ENCODE measurements at regions not wholly inside any gene's neighbourhood (a gene's known extent, or its start where the extent isn't known, plus 50 kb on each side); places are given as distances from the start of the nearest gene placed in this dataset.

GRCh38 chr12:125966641-125967040 is 901.4 kb downstream of the AACS start:
- H4K20me1 ChIP-seq (ENCODE audit: insufficient read depth, low read length): no peaks in the 10 kb centered on the region
- no peaks in the 10 kb centered on the region for H3K36me3 ChIP-seq (ENCODE audit: insufficient read depth, low read length)
- no peak overlapping the region for H2AFZ ChIP-seq (ENCODE audit: low read length)
- no peak for DNase-seq (ENCODE audit: insufficient read length, low spot score, missing footprints)
- no peak overlapping the region for H3K4me3 ChIP-seq (ENCODE audit: insufficient read depth, low read length)
- H3K4me1 ChIP-seq (ENCODE audit: insufficient read depth, low read length): no peaks in the 10 kb centered on the region
- no peak for TF ChIP-seq CTCF (IDR thresholded peaks at IDR 0.05; ENCODE audit: extremely low read depth, low read depth, low read length)
- no peaks in the 10 kb centered on the region for H3K27me3 ChIP-seq (ENCODE audit: insufficient read depth, low read length)
- no peaks in the 10 kb centered on the region for H3K79me2 ChIP-seq (ENCODE audit: insufficient read depth, low read length)
- H3K27ac ChIP-seq (ENCODE audit: low read depth, low read length): no peak overlapping the region
- H3K9me3 ChIP-seq (ENCODE audit: low read depth, low read length): no peaks in the 10 kb centered on the region
- no peak overlapping the region for H3K4me2 ChIP-seq (ENCODE audit: insufficient read depth, low read length)

- Histone ChIP-seq H4K20me1 (ENCODE audit: insufficient read depth, low read length) (no peaks in the 10 kb centered on the region), H3K27ac (ENCODE audit: low read depth, low read length) (no peak overlapping the region), H3K4me2 (ENCODE audit: insufficient read depth, low read length) (no peak overlapping the region), H3K36me3 (ENCODE audit: insufficient read depth, low read length) (no peaks in the 10 kb centered on the region), H3K4me3 (ENCODE audit: insufficient read depth, low read length) (no peak overlapping the region), H3K79me2 (ENCODE audit: insufficient read depth, low read length) (no peaks in the 10 kb centered on the region), H3K27me3 (ENCODE audit: insufficient read depth, low read length) (no peaks in the 10 kb centered on the region), H3K4me1 (ENCODE audit: insufficient read depth, low read length) (no peaks in the 10 kb centered on the region), H2AFZ (ENCODE audit: low read length) (no peak overlapping the region), H3K9me3 (ENCODE audit: low read depth, low read length) (no peaks in the 10 kb centered on the region)
- DNase-seq (ENCODE audit: insufficient read length, low spot score, missing footprints): no peak
- no peak for TF ChIP-seq CTCF (IDR thresholded peaks at IDR 0.05; ENCODE audit: extremely low read depth, low read depth, low read length)
Measured at GRCh38 chr12:125968413-125968812, 903.2 kb downstream of the AACS start.

- no peak for DNase-seq (ENCODE audit: insufficient read length, low spot score, missing footprints)
- H3K9me3 ChIP-seq (ENCODE audit: low read depth, low read length): no peaks in the 10 kb centered on the region
- no peaks in the 10 kb centered on the region for H3K79me2 ChIP-seq (ENCODE audit: insufficient read depth, low read length)
- no peaks in the 10 kb centered on the region for H3K27me3 ChIP-seq (ENCODE audit: insufficient read depth, low read length)
- H2AFZ ChIP-seq (ENCODE audit: low read length): no peak overlapping the region
- H4K20me1 ChIP-seq (ENCODE audit: insufficient read depth, low read length): no peaks in the 10 kb centered on the region
- H3K4me2 ChIP-seq (ENCODE audit: insufficient read depth, low read length): no peak overlapping the region
- no peaks in the 10 kb centered on the region for H3K36me3 ChIP-seq (ENCODE audit: insufficient read depth, low read length)
- no peak overlapping the region for H3K4me3 ChIP-seq (ENCODE audit: insufficient read depth, low read length)
- TF ChIP-seq CTCF (IDR thresholded peaks at IDR 0.05; ENCODE audit: extremely low read depth, low read depth, low read length): no peak
- H3K27ac ChIP-seq (ENCODE audit: low read depth, low read length): no peak overlapping the region
- no peaks in the 10 kb centered on the region for H3K4me1 ChIP-seq (ENCODE audit: insufficient read depth, low read length)
Measured at GRCh38 chr12:125971981-125972380, 906.7 kb downstream of the AACS start.

- Histone ChIP-seq H4K20me1 (ENCODE audit: insufficient read depth, low read length) (no peaks in the 10 kb centered on the region), H3K79me2 (ENCODE audit: insufficient read depth, low read length) (no peaks in the 10 kb centered on the region), H3K9me3 (ENCODE audit: low read depth, low read length) (no peaks in the 10 kb centered on the region), H2AFZ (ENCODE audit: low read length) (no peak overlapping the region), H3K4me1 (ENCODE audit: insufficient read depth, low read length) (no peaks in the 10 kb centered on the region), H3K4me3 (ENCODE audit: insufficient read depth, low read length) (no peak overlapping the region), H3K27me3 (ENCODE audit: insufficient read depth, low read length) (no peaks in the 10 kb centered on the region), H3K36me3 (ENCODE audit: insufficient read depth, low read length) (no peaks in the 10 kb centered on the region), H3K4me2 (ENCODE audit: insufficient read depth, low read length) (no peak overlapping the region), H3K27ac (ENCODE audit: low read depth, low read length) (no peak overlapping the region)
- no peak for DNase-seq (ENCODE audit: insufficient read length, low spot score, missing footprints)
- TF ChIP-seq CTCF (IDR thresholded peaks at IDR 0.05; ENCODE audit: extremely low read depth, low read depth, low read length): no peak
Measured at GRCh38 chr12:125978286-125978685, 913.1 kb downstream of the AACS start.
